OCI-LY1 (cell line): ENCODE measurements at regions not wholly inside any gene's neighbourhood (a gene's known extent, or its start where the extent isn't known, plus 50 kb on each side); places are given as distances from the start of the nearest gene placed in this dataset.

ENCODE experiments used
- H2AFZ ChIP-seq: fragments of 200-600 bp; sonication (generic), shearing (Covaris generic); 2 replicates; pipeline ENCODE4 v1.6.0; 2014; ENCODE audit warnings: antibody characterized with exemption, mild to moderate bottlenecking, low read length
- H3F3A ChIP-seq: fragments of 200-600 bp; sonication (generic), shearing (Covaris generic); 2 replicates; pipeline ENCODE4 v1.6.0; 2014; ENCODE audit warnings: mild to moderate bottlenecking, antibody characterized with exemption, low read length, moderate library complexity; ENCODE audit not compliant: insufficient read depth
- H3K27ac ChIP-seq: fragments of 200-600 bp; sonication (generic); 2 replicates; pipeline ENCODE4 v1.5.1; 2014; ENCODE audit warnings: low read length, mixed run types, mild to moderate bottlenecking, low read depth; ENCODE audit not compliant: poor library complexity, severe bottlenecking
- H3K27me3 ChIP-seq: fragments of 200-600 bp; sonication (generic); 2 replicates; pipeline ENCODE4 v1.6.0; 2014; ENCODE audit warnings: antibody characterized with exemption, mild to moderate bottlenecking, low read length, moderate library complexity; ENCODE audit not compliant: insufficient read depth
- H3K36me3 ChIP-seq: fragments of 200-600 bp; sonication (generic); 2 replicates; pipeline ENCODE4 v1.6.1; 2014; ENCODE audit warnings: mild to moderate bottlenecking, antibody characterized with exemption, low read length, moderate library complexity, mixed read lengths; ENCODE audit not compliant: insufficient read depth
- H3K4me1 ChIP-seq: fragments of 200-600 bp; sonication (generic); 2 replicates; pipeline ENCODE4 v1.5.1; 2014; ENCODE audit warnings: mild to moderate bottlenecking, low read length, moderate library complexity; ENCODE audit not compliant: insufficient read depth, severe bottlenecking
- H3K4me2 ChIP-seq: fragments of 200-600 bp; sonication (generic), shearing (Covaris generic); 2 replicates; pipeline ENCODE4 v1.6.1; 2014; ENCODE audit warnings: low read length
- H3K4me3 ChIP-seq: fragments of 200-600 bp; sonication (generic); 2 replicates; pipeline ENCODE4 v1.5.1; 2014; ENCODE audit warnings: low read length, low read depth, mild to moderate bottlenecking, mixed read lengths; ENCODE audit not compliant: poor library complexity, severe bottlenecking
- H3K79me2 ChIP-seq: fragments of 200-600 bp; shearing (Covaris generic); 2 replicates; pipeline ENCODE4 v1.6.1; 2016; ENCODE audit warnings: mixed run types, low read length, mixed read lengths; ENCODE audit not compliant: insufficient read depth
- H3K9ac ChIP-seq: fragments of 200-600 bp; sonication (generic), shearing (Covaris generic); 2 replicates; pipeline ENCODE4 v1.6.1; 2014; ENCODE audit warnings: mild to moderate bottlenecking, low read length, mixed read lengths
- H3K9me2 ChIP-seq: fragments of 200-600 bp; sonication (generic), shearing (Covaris generic); 2 replicates; pipeline ENCODE4 v1.6.1; 2014; ENCODE audit warnings: low read depth, mild to moderate bottlenecking, low read length, mixed read lengths
- H3K9me3 ChIP-seq: fragments of 200-600 bp; shearing (Covaris generic); 2 replicates; pipeline ENCODE4 v1.6.1; 2014; ENCODE audit warnings: low read length, mixed read lengths
- H4K20me1 ChIP-seq: fragments of 200-600 bp; sonication (generic), shearing (Covaris generic); 2 replicates; pipeline ENCODE4 v1.6.0; 2016; ENCODE audit warnings: mild to moderate bottlenecking, low read length; ENCODE audit not compliant: insufficient read depth
- EZH2 ChIP-seq: fragments of 200-600 bp; sonication (generic), shearing (Covaris generic); IDR thresholded peaks from 2 replicates; pipeline ENCODE4 v1.8.0; 2017; ENCODE audit warnings: borderline replicate concordance, mixed run types, mild to moderate bottlenecking, antibody characterized with exemption, low read length, moderate library complexity, mixed read lengths
- TF ChIP-seq, protein P1 (sequence below): fragments of 200-600 bp; sonication (generic), shearing (Covaris generic); IDR thresholded peaks from 2 replicates; pipeline ENCODE4 v1.5.1; 2017; ENCODE audit warnings: mild to moderate bottlenecking, antibody characterized with exemption, low read length, moderate library complexity, mixed read lengths

DNA sequence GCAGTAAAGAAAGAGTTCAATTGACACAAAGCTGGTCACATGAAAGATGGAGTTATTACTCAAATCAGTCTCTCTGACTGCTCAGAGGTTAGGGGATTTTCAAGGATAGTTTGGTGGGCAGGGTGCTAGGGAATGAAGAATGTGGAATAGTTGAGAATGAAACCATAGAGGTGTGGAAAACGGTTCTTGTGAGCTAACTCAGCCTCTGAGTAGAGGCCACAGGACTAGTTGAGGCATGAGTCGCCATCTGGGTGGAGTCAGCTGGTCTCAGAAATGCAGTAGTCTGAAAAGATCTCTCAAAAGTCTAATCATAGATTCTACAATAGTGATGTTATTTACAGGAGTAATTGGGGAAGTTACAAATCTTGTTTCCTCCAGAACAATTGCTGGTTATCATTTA is 178.9 kb upstream of the SPEF2 start:
- no peak overlapping the region for H3K4me2 ChIP-seq
- H3K4me1 ChIP-seq: no peaks in the 10 kb centered on the region
- TF ChIP-seq, protein P1, sequence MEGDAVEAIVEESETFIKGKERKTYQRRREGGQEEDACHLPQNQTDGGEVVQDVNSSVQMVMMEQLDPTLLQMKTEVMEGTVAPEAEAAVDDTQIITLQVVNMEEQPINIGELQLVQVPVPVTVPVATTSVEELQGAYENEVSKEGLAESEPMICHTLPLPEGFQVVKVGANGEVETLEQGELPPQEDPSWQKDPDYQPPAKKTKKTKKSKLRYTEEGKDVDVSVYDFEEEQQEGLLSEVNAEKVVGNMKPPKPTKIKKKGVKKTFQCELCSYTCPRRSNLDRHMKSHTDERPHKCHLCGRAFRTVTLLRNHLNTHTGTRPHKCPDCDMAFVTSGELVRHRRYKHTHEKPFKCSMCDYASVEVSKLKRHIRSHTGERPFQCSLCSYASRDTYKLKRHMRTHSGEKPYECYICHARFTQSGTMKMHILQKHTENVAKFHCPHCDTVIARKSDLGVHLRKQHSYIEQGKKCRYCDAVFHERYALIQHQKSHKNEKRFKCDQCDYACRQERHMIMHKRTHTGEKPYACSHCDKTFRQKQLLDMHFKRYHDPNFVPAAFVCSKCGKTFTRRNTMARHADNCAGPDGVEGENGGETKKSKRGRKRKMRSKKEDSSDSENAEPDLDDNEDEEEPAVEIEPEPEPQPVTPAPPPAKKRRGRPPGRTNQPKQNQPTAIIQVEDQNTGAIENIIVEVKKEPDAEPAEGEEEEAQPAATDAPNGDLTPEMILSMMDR: no peak
- no peak for TF ChIP-seq EZH2
- H3K27ac ChIP-seq: no peak overlapping the region
- no peak overlapping the region for H2AFZ ChIP-seq
- no peaks in the 10 kb centered on the region for H3K27me3 ChIP-seq
- H3K79me2 ChIP-seq: no peaks in the 10 kb centered on the region
- no peaks in the 10 kb centered on the region for H3K36me3 ChIP-seq
- H3F3A ChIP-seq: no peaks in the 10 kb centered on the region
- H3K9ac ChIP-seq: no peak overlapping the region
- no peaks in the 10 kb centered on the region for H4K20me1 ChIP-seq
- H3K4me3 ChIP-seq: no peak overlapping the region
- no peaks in the 10 kb centered on the region for H3K9me3 ChIP-seq
- no peaks in the 10 kb centered on the region for H3K9me2 ChIP-seq

DNA sequence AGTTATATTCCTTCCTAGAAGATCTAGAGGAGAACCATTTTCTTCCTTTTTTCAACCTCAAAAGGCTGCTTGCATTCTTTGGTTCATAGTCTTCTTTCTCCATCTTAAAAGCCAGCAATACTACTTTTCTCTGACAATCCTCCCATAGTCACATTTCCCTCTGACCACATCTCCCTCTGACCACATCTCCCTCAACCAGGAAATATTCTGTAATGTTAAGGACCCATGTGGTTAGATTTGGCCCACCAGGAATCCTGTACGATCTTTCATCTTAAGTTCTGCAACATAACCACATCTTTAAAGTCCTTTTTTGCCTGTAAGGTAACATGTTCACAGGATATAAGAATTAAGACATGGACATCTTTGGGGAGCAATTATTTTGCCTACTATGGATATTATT is 179.4 kb upstream of the SPEF2 start:
- Histone ChIP-seq H3K9ac (no peak overlapping the region), H3K27me3 (no peaks in the 10 kb centered on the region), H4K20me1 (no peaks in the 10 kb centered on the region), H3K27ac (no peak overlapping the region), H3K4me1 (no peaks in the 10 kb centered on the region), H3K79me2 (no peaks in the 10 kb centered on the region), H3K4me2 (no peak overlapping the region), H3F3A (no peaks in the 10 kb centered on the region), H2AFZ (no peak overlapping the region), H3K4me3 (no peak overlapping the region), H3K9me3 (no peaks in the 10 kb centered on the region), H3K36me3 (no peaks in the 10 kb centered on the region), H3K9me2 (no peaks in the 10 kb centered on the region)
- TF ChIP-seq, protein P1: no peak
- TF ChIP-seq EZH2: no peak

DNA sequence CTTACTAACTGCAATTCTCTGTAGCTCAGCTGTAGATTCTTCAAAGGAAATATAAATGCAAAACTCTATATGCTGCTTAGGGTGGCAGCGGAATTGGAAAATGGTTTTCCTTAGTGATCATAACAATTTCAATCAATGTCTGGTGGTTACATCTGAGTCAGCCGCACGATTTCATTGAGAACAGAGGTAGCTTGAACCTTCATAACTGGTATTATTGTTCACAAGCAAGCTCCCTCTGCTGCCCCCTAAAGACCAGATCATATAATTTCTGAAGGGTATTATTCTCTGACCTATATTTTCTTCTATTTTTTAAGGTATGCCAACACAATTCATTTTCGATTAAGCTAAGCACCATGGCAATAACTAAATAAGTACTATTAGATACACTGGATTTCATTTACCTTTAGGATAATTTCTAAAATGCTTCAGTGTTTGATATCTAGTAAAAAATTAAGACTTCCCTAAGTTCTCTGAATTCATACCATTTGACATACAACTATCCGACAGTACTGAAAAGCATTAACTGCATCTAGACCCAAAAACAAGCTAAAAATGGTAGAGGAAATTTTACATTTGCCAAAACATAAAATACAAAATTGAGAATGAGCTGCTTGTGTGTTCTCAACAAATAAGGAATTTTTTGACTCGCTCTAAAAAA is 181.1 kb upstream of the SPEF2 start:
- H4K20me1 ChIP-seq: no peaks in the 10 kb centered on the region

More for the DNA sequence above, 181.1 kb upstream of the SPEF2 start:
- H3K36me3 ChIP-seq: no peaks in the 10 kb centered on the region
- no peak overlapping the region for H3K4me3 ChIP-seq
- H3K9me3 ChIP-seq: no peaks in the 10 kb centered on the region
- H3K79me2 ChIP-seq: no peaks in the 10 kb centered on the region
- no peaks in the 10 kb centered on the region for H3K4me1 ChIP-seq
- H3K9ac ChIP-seq: no peak overlapping the region
- no peak overlapping the region for H2AFZ ChIP-seq
- H3K4me2 ChIP-seq: no peak overlapping the region
- H3K27ac ChIP-seq: no peak overlapping the region
- TF ChIP-seq, protein P1: peak; percentile 67
- no peak for TF ChIP-seq EZH2
- no peaks in the 10 kb centered on the region for H3F3A ChIP-seq
- H3K27me3 ChIP-seq: no peaks in the 10 kb centered on the region
- H3K9me2 ChIP-seq: no peaks in the 10 kb centered on the region
